ENCODE measurements at regions not wholly inside any gene's neighbourhood (a gene's known extent, or its start where the extent isn't known, plus 50 kb on each side); places are given as distances from the start of the nearest gene placed in this dataset.
A peak's percentile ranks its signal among the peaks of the same experiment; 100 is the strongest.

DNA sequence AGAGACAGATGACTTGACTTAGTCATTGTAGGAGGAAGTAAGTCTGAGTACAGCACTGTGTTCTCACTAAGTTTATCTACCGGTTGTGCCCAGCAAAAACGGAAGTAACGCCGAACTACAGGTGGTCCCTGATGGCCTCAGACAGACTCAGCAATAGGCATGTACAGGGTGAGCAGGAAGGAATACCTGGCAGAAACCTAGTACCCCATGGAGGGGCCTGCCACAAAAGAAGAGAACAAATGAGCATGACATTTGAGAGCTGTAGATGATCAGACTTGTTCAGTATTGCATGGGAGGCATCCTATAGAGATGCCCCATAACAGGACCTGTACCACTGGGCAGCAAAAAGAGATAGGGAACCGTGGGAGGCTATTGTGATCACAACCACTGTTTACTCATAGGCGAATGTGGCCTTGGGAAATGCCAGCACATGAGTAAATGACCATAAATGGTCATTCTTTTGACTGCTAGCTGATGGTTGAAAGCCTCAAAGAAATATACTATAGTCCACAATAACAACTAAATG, 106.4 kb upstream of the TAB2 start:
- H3K27ac ChIP-seq (ENCODE audit: insufficient read depth, low read length, poor library complexity, severe bottlenecking), result peak overlapping the region; percentile 40
- H3K36me3 ChIP-seq (ENCODE audit: control insufficient read depth, insufficient read depth, low read length), result no peaks in the 10 kb centered on the region
- DNase-seq, result no peak
- peaks cover 26% of the 10 kb centered on the region for H3K4me1 ChIP-seq (ENCODE audit: control insufficient read depth, insufficient read depth, low read length, poor library complexity, severe bottlenecking)
- H3K27me3 ChIP-seq (replicated peaks; ENCODE audit: control insufficient read depth, insufficient read depth, low read length, poor library complexity, severe bottlenecking), result no peaks in the 10 kb centered on the region
- no peaks in the 10 kb centered on the region for H3K9me3 ChIP-seq (ENCODE audit: control insufficient read depth, low read length)
- H3K4me3 ChIP-seq (ENCODE audit: insufficient read depth, low read depth, low read length, poor library complexity, severe bottlenecking), result no peak overlapping the region

DNA sequence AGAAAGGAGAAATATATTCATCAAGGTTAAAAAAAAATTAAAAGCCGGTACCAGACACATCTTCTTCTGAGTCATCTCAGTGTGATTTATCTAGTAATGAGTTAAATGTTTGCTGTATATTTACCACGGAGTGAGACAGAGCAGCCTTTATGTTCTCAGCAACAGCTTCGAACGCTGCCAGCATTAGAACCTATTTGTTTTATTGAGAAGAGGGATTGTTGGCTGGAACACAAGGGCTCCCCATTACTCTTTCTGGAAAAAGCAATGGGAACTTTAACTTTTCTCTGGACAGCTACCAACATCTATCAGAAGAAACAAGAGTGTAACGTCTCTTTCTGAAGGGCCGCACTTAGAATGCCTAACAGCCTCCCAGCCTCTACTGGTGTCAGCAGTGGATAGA, 105.3 kb upstream of the TAB2 start:
- Histone ChIP-seq H3K4me1 (ENCODE audit: control insufficient read depth, insufficient read depth, low read length, poor library complexity, severe bottlenecking) (peaks cover 29% of the 10 kb centered on the region), H3K36me3 (ENCODE audit: control insufficient read depth, insufficient read depth, low read length) (no peaks in the 10 kb centered on the region), H3K9me3 (ENCODE audit: control insufficient read depth, low read length) (no peaks in the 10 kb centered on the region), H3K27me3 (replicated peaks; ENCODE audit: control insufficient read depth, insufficient read depth, low read length, poor library complexity, severe bottlenecking) (no peaks in the 10 kb centered on the region), H3K27ac (ENCODE audit: insufficient read depth, low read length, poor library complexity, severe bottlenecking) (peak overlapping the region; percentile 35), H3K4me3 (ENCODE audit: insufficient read depth, low read depth, low read length, poor library complexity, severe bottlenecking) (no peak overlapping the region)
- DNase-seq, result no peak

GRCh38 chr6:149212892-149213801, 104.4 kb upstream of the TAB2 start:
- Histone ChIP-seq H3K9me3 (ENCODE audit: control insufficient read depth, low read length) (no peaks in the 10 kb centered on the region), H3K36me3 (ENCODE audit: control insufficient read depth, insufficient read depth, low read length) (no peaks in the 10 kb centered on the region), H3K4me1 (ENCODE audit: control insufficient read depth, insufficient read depth, low read length, poor library complexity, severe bottlenecking) (peaks cover 31% of the 10 kb centered on the region), H3K4me3 (ENCODE audit: insufficient read depth, low read depth, low read length, poor library complexity, severe bottlenecking) (no peak overlapping the region), H3K27me3 (replicated peaks; ENCODE audit: control insufficient read depth, insufficient read depth, low read length, poor library complexity, severe bottlenecking) (no peaks in the 10 kb centered on the region), H3K27ac (ENCODE audit: insufficient read depth, low read length, poor library complexity, severe bottlenecking) (peak overlapping the region; percentile 35)
- DNase-seq, result no peak

GRCh38 chr6:149213829-149214228, 103.7 kb upstream of the TAB2 start:
- no peaks in the 10 kb centered on the region for H3K27me3 ChIP-seq (replicated peaks; ENCODE audit: control insufficient read depth, insufficient read depth, low read length, poor library complexity, severe bottlenecking)
- H3K4me1 ChIP-seq (ENCODE audit: control insufficient read depth, insufficient read depth, low read length, poor library complexity, severe bottlenecking), result peaks cover 37% of the 10 kb centered on the region
- H3K9me3 ChIP-seq (ENCODE audit: control insufficient read depth, low read length), result no peaks in the 10 kb centered on the region
- H3K27ac ChIP-seq (ENCODE audit: insufficient read depth, low read length, poor library complexity, severe bottlenecking), result peak overlapping the region; percentile 35
- no peak for DNase-seq
- no peaks in the 10 kb centered on the region for H3K36me3 ChIP-seq (ENCODE audit: control insufficient read depth, insufficient read depth, low read length)
- H3K4me3 ChIP-seq (ENCODE audit: insufficient read depth, low read depth, low read length, poor library complexity, severe bottlenecking), result no peak overlapping the region

DNA sequence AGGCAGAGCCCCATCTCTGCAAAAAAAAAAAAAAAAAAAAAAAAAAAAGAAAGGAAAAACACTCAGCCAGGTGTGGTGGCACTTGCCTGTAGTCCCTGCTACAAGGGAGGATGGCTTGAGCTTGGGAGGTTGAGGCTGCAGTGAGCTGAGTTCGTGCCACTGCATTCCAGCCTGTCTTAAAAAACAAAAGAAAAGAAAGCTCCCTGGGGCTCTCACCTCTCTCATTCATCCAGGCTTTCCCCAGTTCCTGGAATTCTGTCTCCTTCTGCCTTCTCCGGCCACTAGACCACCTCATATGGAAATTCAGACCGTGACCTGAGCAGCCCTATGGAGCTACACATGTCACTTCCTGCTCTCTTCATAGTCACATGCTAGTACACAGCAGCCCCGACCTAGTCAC, 101.1 kb upstream of the TAB2 start:
- DNase-seq, result no peak
- Histone ChIP-seq H3K4me3 (ENCODE audit: insufficient read depth, low read depth, low read length, poor library complexity, severe bottlenecking) (no peak overlapping the region), H3K36me3 (ENCODE audit: control insufficient read depth, insufficient read depth, low read length) (no peaks in the 10 kb centered on the region), H3K9me3 (ENCODE audit: control insufficient read depth, low read length) (no peaks in the 10 kb centered on the region), H3K4me1 (ENCODE audit: control insufficient read depth, insufficient read depth, low read length, poor library complexity, severe bottlenecking) (peaks cover 26% of the 10 kb centered on the region), H3K27ac (ENCODE audit: insufficient read depth, low read length, poor library complexity, severe bottlenecking) (no peak overlapping the region), H3K27me3 (replicated peaks; ENCODE audit: control insufficient read depth, insufficient read depth, low read length, poor library complexity, severe bottlenecking) (no peaks in the 10 kb centered on the region)

- no peaks in the 10 kb centered on the region for H3K9me3 ChIP-seq (ENCODE audit: control insufficient read depth, low read length)
- no peak overlapping the region for H3K27ac ChIP-seq (ENCODE audit: insufficient read depth, low read length, poor library complexity, severe bottlenecking)
- H3K4me3 ChIP-seq (ENCODE audit: insufficient read depth, low read depth, low read length, poor library complexity, severe bottlenecking), result no peak overlapping the region
- H3K36me3 ChIP-seq (ENCODE audit: control insufficient read depth, insufficient read depth, low read length), result no peaks in the 10 kb centered on the region
- no peaks in the 10 kb centered on the region for H3K27me3 ChIP-seq (replicated peaks; ENCODE audit: control insufficient read depth, insufficient read depth, low read length, poor library complexity, severe bottlenecking)
- peaks cover 21% of the 10 kb centered on the region for H3K4me1 ChIP-seq (ENCODE audit: control insufficient read depth, insufficient read depth, low read length, poor library complexity, severe bottlenecking)
- DNase-seq, result no peak
Observed at GRCh38 chr6:149217466-149217888, 100.0 kb upstream of the TAB2 start.

GRCh38 chr6:149218471-149218870, 99.0 kb upstream of the TAB2 start:
- no peak overlapping the region for H3K4me3 ChIP-seq (ENCODE audit: insufficient read depth, low read depth, low read length, poor library complexity, severe bottlenecking)
- H3K36me3 ChIP-seq (ENCODE audit: control insufficient read depth, insufficient read depth, low read length), result no peaks in the 10 kb centered on the region
- H3K9me3 ChIP-seq (ENCODE audit: control insufficient read depth, low read length), result no peaks in the 10 kb centered on the region
- no peaks in the 10 kb centered on the region for H3K27me3 ChIP-seq (replicated peaks; ENCODE audit: control insufficient read depth, insufficient read depth, low read length, poor library complexity, severe bottlenecking)
- DNase-seq, result no peak
- H3K4me1 ChIP-seq (ENCODE audit: control insufficient read depth, insufficient read depth, low read length, poor library complexity, severe bottlenecking), result peaks cover 11% of the 10 kb centered on the region
- no peak overlapping the region for H3K27ac ChIP-seq (ENCODE audit: insufficient read depth, low read length, poor library complexity, severe bottlenecking)

GRCh38 chr6:149218915-149219314, 98.6 kb upstream of the TAB2 start:
- Histone ChIP-seq H3K36me3 (ENCODE audit: control insufficient read depth, insufficient read depth, low read length) (no peaks in the 10 kb centered on the region), H3K4me3 (ENCODE audit: insufficient read depth, low read depth, low read length, poor library complexity, severe bottlenecking) (no peak overlapping the region), H3K27me3 (replicated peaks; ENCODE audit: control insufficient read depth, insufficient read depth, low read length, poor library complexity, severe bottlenecking) (no peaks in the 10 kb centered on the region), H3K27ac (ENCODE audit: insufficient read depth, low read length, poor library complexity, severe bottlenecking) (no peak overlapping the region), H3K4me1 (ENCODE audit: control insufficient read depth, insufficient read depth, low read length, poor library complexity, severe bottlenecking) (peaks cover 11% of the 10 kb centered on the region), H3K9me3 (ENCODE audit: control insufficient read depth, low read length) (no peaks in the 10 kb centered on the region)
- DNase-seq, result no peak

- Histone ChIP-seq H3K27ac (ENCODE audit: insufficient read depth, low read length, poor library complexity, severe bottlenecking) (no peak overlapping the region), H3K27me3 (replicated peaks; ENCODE audit: control insufficient read depth, insufficient read depth, low read length, poor library complexity, severe bottlenecking) (no peaks in the 10 kb centered on the region), H3K4me3 (ENCODE audit: insufficient read depth, low read depth, low read length, poor library complexity, severe bottlenecking) (no peak overlapping the region), H3K9me3 (ENCODE audit: control insufficient read depth, low read length) (no peaks in the 10 kb centered on the region), H3K36me3 (ENCODE audit: control insufficient read depth, insufficient read depth, low read length) (no peaks in the 10 kb centered on the region), H3K4me1 (ENCODE audit: control insufficient read depth, insufficient read depth, low read length, poor library complexity, severe bottlenecking) (peaks cover 11% of the 10 kb centered on the region)
- no peak for DNase-seq
Observed at GRCh38 chr6:149220882-149221773, 96.4 kb upstream of the TAB2 start.

DNA sequence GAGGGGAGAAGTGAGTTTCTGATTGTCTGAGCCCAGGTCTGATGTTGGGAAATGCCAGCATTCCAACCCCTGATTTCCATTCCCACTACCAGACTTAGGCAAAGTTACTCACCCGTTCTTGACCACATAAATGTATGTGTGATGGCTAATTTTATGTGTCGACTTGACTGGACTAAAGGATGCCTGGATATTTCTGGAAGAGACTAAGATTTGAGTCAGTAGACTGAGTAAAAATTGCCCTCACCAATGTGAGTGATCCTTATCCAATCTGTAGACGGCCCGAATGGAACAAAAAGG, 95.8 kb upstream of the TAB2 start:
- H3K4me1 ChIP-seq (ENCODE audit: control insufficient read depth, insufficient read depth, low read length, poor library complexity, severe bottlenecking), result peaks cover 11% of the 10 kb centered on the region
- DNase-seq, result no peak
- no peaks in the 10 kb centered on the region for H3K36me3 ChIP-seq (ENCODE audit: control insufficient read depth, insufficient read depth, low read length)
- no peak overlapping the region for H3K4me3 ChIP-seq (ENCODE audit: insufficient read depth, low read depth, low read length, poor library complexity, severe bottlenecking)
- H3K27me3 ChIP-seq (replicated peaks; ENCODE audit: control insufficient read depth, insufficient read depth, low read length, poor library complexity, severe bottlenecking), result no peaks in the 10 kb centered on the region
- no peaks in the 10 kb centered on the region for H3K9me3 ChIP-seq (ENCODE audit: control insufficient read depth, low read length)
- no peak overlapping the region for H3K27ac ChIP-seq (ENCODE audit: insufficient read depth, low read length, poor library complexity, severe bottlenecking)
